K562 (cell line): ENCODE measurements at regions not wholly inside any gene's neighbourhood (a gene's known extent, or its start where the extent isn't known, plus 50 kb on each side); places are given as distances from the start of the nearest gene placed in this dataset.

Experiments used
- DPF2 ChIP-seq: fragments of 450-650 bp; IDR thresholded peaks from 2 replicates; pipeline ENCODE4 v1.6.1; 2016
- EZH2 ChIP-seq: IDR thresholded peaks from 2 replicates; pipeline ENCODE4 v1.6.1; 2012; ENCODE audit warnings: low read depth, mild to moderate bottlenecking, inconsistent platforms, low read length, borderline replicate concordance
- FOXM1 ChIP-seq, 2 experiments: fragments of 450-650 bp in 1 of 2; sonication (generic) in 1 of 2; formaldehyde crosslinking in 1 of 2; IDR thresholded peaks; 2 replicates each; pipeline versions ENCODE4 v1.6.1 to v1.9.0; 2017 to 2022; ENCODE audit warnings: low read depth in 2 of 2, mild to moderate bottlenecking in 2 of 2, missing genetic modification reagents in 1 of 2, moderate library complexity in 1 of 2
- PPARD ChIP-seq: fragments of 250-450 bp; sonication (Bioruptor Pico); IDR thresholded peaks from 2 replicates; pipeline ENCODE4 v1.8.0; 2022; ENCODE audit warnings: inconsistent platforms, mild to moderate bottlenecking, moderate library complexity
- PREB ChIP-seq: sonication (generic); formaldehyde crosslinking; IDR thresholded peaks from 2 replicates; pipeline ENCODE4 v1.8.1; 2023; ENCODE audit warnings: mild to moderate bottlenecking, missing genetic modification reagents
- RAD21 ChIP-seq, 2 experiments: fragments of 250-450 bp in 1 of 2; fragments of 450-650 bp in 1 of 2; sonication (Bioruptor Pico) in 1 of 2; formaldehyde crosslinking in 1 of 2; IDR thresholded peaks in 1 of 2; conservative IDR thresholded peaks in 1 of 2; 2 replicates each; pipeline versions ENCODE4 v1.4.0 to v1.8.0; 2020 to 2022; ENCODE audit warnings: mild to moderate bottlenecking in 2 of 2, moderate library complexity in 1 of 2
- TAF1 ChIP-seq: IDR thresholded peaks from 2 replicates; pipeline ENCODE4 v1.6.1; 2011; ENCODE audit warnings: mild to moderate bottlenecking, low read length, moderate library complexity; ENCODE audit not compliant: insufficient read depth, control insufficient read depth, severe bottlenecking; ENCODE audit errors: extremely low read depth
- TF ChIP-seq, protein P1 (sequence below), 3 experiments: IDR thresholded peaks in 2 of 3; conservative IDR thresholded peaks in 1 of 3; 2 replicates each; pipeline ENCODE4 v1.5.1; 2011 to 2012; ENCODE audit warnings: low read length in 3 of 3, mild to moderate bottlenecking in 3 of 3, control low read depth in 2 of 3, improper control_type of control experiment in 1 of 3, inconsistent platforms in 1 of 3, low read depth in 1 of 3, mixed read lengths in 1 of 3, moderate library complexity in 1 of 3; ENCODE audit not compliant: insufficient read depth in 2 of 3

- TF ChIP-seq DPF2, result no peak
- no peak for TF ChIP-seq FOXM1 (IDR thresholded peaks at IDR 0.05; ENCODE audit: low read depth)
- no peak for TF ChIP-seq FOXM1 (CRISPR knock-in tag; IDR thresholded peaks at IDR 0.05; ENCODE audit: low read depth)
- no peak for TF ChIP-seq EZH2
- TF ChIP-seq RAD21 (CRISPR knock-in tag; conservative IDR thresholded peaks at IDR 0.05 in 1 of 2, IDR thresholded peaks at IDR 0.05 in 1 of 2), result no peak
- no peak for TF ChIP-seq TAF1
- no peak for TF ChIP-seq PPARD (CRISPR knock-in tag)
- no peak for TF ChIP-seq PREB (CRISPR knock-in tag)
- TF ChIP-seq, protein P1, sequence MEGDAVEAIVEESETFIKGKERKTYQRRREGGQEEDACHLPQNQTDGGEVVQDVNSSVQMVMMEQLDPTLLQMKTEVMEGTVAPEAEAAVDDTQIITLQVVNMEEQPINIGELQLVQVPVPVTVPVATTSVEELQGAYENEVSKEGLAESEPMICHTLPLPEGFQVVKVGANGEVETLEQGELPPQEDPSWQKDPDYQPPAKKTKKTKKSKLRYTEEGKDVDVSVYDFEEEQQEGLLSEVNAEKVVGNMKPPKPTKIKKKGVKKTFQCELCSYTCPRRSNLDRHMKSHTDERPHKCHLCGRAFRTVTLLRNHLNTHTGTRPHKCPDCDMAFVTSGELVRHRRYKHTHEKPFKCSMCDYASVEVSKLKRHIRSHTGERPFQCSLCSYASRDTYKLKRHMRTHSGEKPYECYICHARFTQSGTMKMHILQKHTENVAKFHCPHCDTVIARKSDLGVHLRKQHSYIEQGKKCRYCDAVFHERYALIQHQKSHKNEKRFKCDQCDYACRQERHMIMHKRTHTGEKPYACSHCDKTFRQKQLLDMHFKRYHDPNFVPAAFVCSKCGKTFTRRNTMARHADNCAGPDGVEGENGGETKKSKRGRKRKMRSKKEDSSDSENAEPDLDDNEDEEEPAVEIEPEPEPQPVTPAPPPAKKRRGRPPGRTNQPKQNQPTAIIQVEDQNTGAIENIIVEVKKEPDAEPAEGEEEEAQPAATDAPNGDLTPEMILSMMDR (IDR thresholded peaks at IDR 0.05 in 2 of 3, conservative IDR thresholded peaks at IDR 0.05 in 1 of 3; ENCODE audit: insufficient read depth in 2 of 3, low read depth in 1 of 3, low read length in 3 of 3), result no peak
Observed at GRCh38 chr5:16283791-16284190, 104.2 kb upstream of the MARCHF11 start.
